Calu3 (cell line): ENCODE measurements at regions not wholly inside any gene's neighbourhood (a gene's known extent, or its start where the extent isn't known, plus 50 kb on each side); places are given as distances from the start of the nearest gene placed in this dataset.
"Not testable (repeated sequence)": the region's sequence is repeated elsewhere in the genome, so short reads cannot be mapped to it uniquely, and the experiment has no call there.

Experiments used
- BruUV-seq: library from RNA; stranded (reverse); fragments of 400-500 nt; replicated peaks from 2 replicates; lab custom pipeline; 2021; lab: Mats Ljungman, UMichigan
- CTCF ChIA-PET: fragments of 300-600 bp; sonication (Branson Sonifier 250); formaldehyde crosslinking; loops from one replicate; lab custom pipeline; 2022; ENCODE audit warnings: antibody characterized with exemption; lab: Charles Lee
- DNase-seq: peaks from one replicate; pipeline ENCODE4 v3.0.0; 2022
- H3K27ac Mint-ChIP-seq: one replicate; pipeline ENCODE4 v1.8.0; 2022; ENCODE audit warnings: mixed read lengths; ENCODE audit not compliant: unreplicated experiment
- H3K27me3 Mint-ChIP-seq: one replicate; pipeline ENCODE4 v1.8.0; 2022; ENCODE audit warnings: mixed read lengths; ENCODE audit not compliant: unreplicated experiment
- H3K36me3 Mint-ChIP-seq: one replicate; pipeline ENCODE4 v1.8.0; 2022; ENCODE audit warnings: mild to moderate bottlenecking, moderate library complexity, mixed read lengths; ENCODE audit not compliant: insufficient read depth, unreplicated experiment
- H3K4me1 Mint-ChIP-seq: one replicate; pipeline ENCODE4 v1.8.0; 2022; ENCODE audit warnings: mild to moderate bottlenecking, low read depth, mixed read lengths; ENCODE audit not compliant: unreplicated experiment
- H3K4me3 Mint-ChIP-seq: one replicate; pipeline ENCODE4 v1.8.0; 2022; ENCODE audit warnings: mild to moderate bottlenecking, low read depth, moderate library complexity, mixed read lengths; ENCODE audit not compliant: unreplicated experiment
- H3K9me3 Mint-ChIP-seq: one replicate; pipeline ENCODE4 v1.8.0; 2022; ENCODE audit warnings: low read depth, mixed read lengths; ENCODE audit not compliant: unreplicated experiment
- CTCF ChIP-seq: fragments of 200-600 bp; IDR thresholded peaks from one replicate; pipeline ENCODE4 v1.8.0; 2022; ENCODE audit warnings: antibody characterized with exemption; ENCODE audit not compliant: unreplicated experiment
- intact Hi-C: fragments of 100-400 bp; cut with micrococcal nuclease; formaldehyde crosslinking; loops from one replicate; pipeline ENCODE4 v1.10.0; 2022; ENCODE audit not compliant: unreplicated experiment

GRCh38 chr2:129400826-129401225 is 578.6 kb upstream of the RAB6C start:
- no peak for DNase-seq
- Mint-ChIP-seq H3K27me3 (no peaks in the 10 kb centered on the region), H3K27ac (no peak overlapping the region), H3K4me1 (no peaks in the 10 kb centered on the region), H3K36me3 (no peaks in the 10 kb centered on the region), H3K9me3 (no peaks in the 10 kb centered on the region), H3K4me3 (no peak overlapping the region)
- CTCF ChIA-PET = no interaction called here
- intact Hi-C loops = no loop called here
- TF ChIP-seq CTCF = no peak
- BruUV-seq = no TSS peak

- Mint-ChIP-seq H3K27me3 (no peaks in the 10 kb centered on the region), H3K4me3 (no peak overlapping the region), H3K27ac (no peak overlapping the region), H3K9me3 (no peaks in the 10 kb centered on the region), H3K4me1 (no peaks in the 10 kb centered on the region), H3K36me3 (no peaks in the 10 kb centered on the region)
- CTCF ChIA-PET = interaction anchor here (1.0 kb wide), 1 partner anchor 53 kb away, joined by 6 read pairs; no protein-coding TSS in a partner anchor
- no peak for DNase-seq
- BruUV-seq = no TSS peak
- no peak for TF ChIP-seq CTCF
- intact Hi-C loops = no loop called here
Observed at GRCh38 chr2:129402076-129402475, 577.4 kb upstream of the RAB6C start.

GRCh38 chr2:129404000-129404685 is 575.3 kb upstream of the RAB6C start:
- no peak overlapping the region for H3K4me3 Mint-ChIP-seq
- H3K9me3 Mint-ChIP-seq = no peaks in the 10 kb centered on the region
- TF ChIP-seq CTCF = no peak
- CTCF ChIA-PET = no interaction called here
- no peaks in the 10 kb centered on the region for H3K4me1 Mint-ChIP-seq
- H3K27ac Mint-ChIP-seq = no peak overlapping the region
- no TSS peak for BruUV-seq
- intact Hi-C loops = no loop called here
- DNase-seq = no peak
- H3K36me3 Mint-ChIP-seq = no peaks in the 10 kb centered on the region
- no peaks in the 10 kb centered on the region for H3K27me3 Mint-ChIP-seq

- no TSS peak for BruUV-seq
- H3K27ac Mint-ChIP-seq = no peak overlapping the region
- H3K4me1 Mint-ChIP-seq = no peaks in the 10 kb centered on the region
- H3K27me3 Mint-ChIP-seq = no peaks in the 10 kb centered on the region
- intact Hi-C loops = no loop called here
- no peaks in the 10 kb centered on the region for H3K9me3 Mint-ChIP-seq
- CTCF ChIA-PET = no interaction called here
- H3K4me3 Mint-ChIP-seq = no peak overlapping the region
- no peak for TF ChIP-seq CTCF
- H3K36me3 Mint-ChIP-seq = no peaks in the 10 kb centered on the region
- DNase-seq = no peak
Observed at GRCh38 chr2:129408570-129408969, 570.9 kb upstream of the RAB6C start.

GRCh38 chr2:129417041-129417440 is 562.4 kb upstream of the RAB6C start:
- H3K4me1 Mint-ChIP-seq, DNase-seq, H3K27me3 Mint-ChIP-seq, CTCF ChIA-PET, H3K27ac Mint-ChIP-seq, H3K36me3 Mint-ChIP-seq, intact Hi-C loops, BruUV-seq, H3K4me3 Mint-ChIP-seq: not testable (repeated sequence)
- H3K9me3 Mint-ChIP-seq = peaks cover 11% of the 10 kb centered on the region
